SK-N-SH (cell line): ENCODE measurements at regions not wholly inside any gene's neighbourhood (a gene's known extent, or its start where the extent isn't known, plus 50 kb on each side); places are given as distances from the start of the nearest gene placed in this dataset.

Experiments
- CTCF ChIA-PET: fragments of 300-600, 350-600 bp; formaldehyde crosslinking; extraction: SDS; loops from one replicate; lab custom pipeline; 2021; lab: Yijun Ruan, JAX
- POLR2A ChIA-PET: fragments of 350-600 bp; sonication (Branson Sonifier 250); formaldehyde crosslinking; extraction: SDS; loops from one replicate; lab custom pipeline; 2020; ENCODE audit warnings: antibody characterized with exemption, inconsistent platforms; lab: Yijun Ruan, JAX
- DNase-seq: peaks from one replicate; pipeline ENCODE4 v3.0.0; 2012
- H2AFZ ChIP-seq: fragments of 200-600 bp; sonication (generic); 2 replicates; pipeline ENCODE4 v1.8.1; 2016; ENCODE audit warnings: antibody characterized with exemption, mild to moderate bottlenecking, low read depth
- H3F3A ChIP-seq: fragments of 200-600 bp; sonication (generic); replicated peaks from 2 replicates; pipeline ENCODE3; 2016; ENCODE audit warnings: antibody characterized with exemption, mild to moderate bottlenecking; ENCODE audit not compliant: insufficient read depth
- H3K27ac ChIP-seq, 2 experiments: fragments of 200-500 bp in 1 of 2; fragments of 200-600 bp in 1 of 2; sonication (Bioruptor generic) in 1 of 2; sonication (generic), shearing (Covaris generic) in 1 of 2; 2 replicates each; pipeline versions ENCODE4 v1.5.1 to v1.6.1; 2014 to 2016; ENCODE audit warnings: low read depth in 2 of 2, inconsistent platforms in 1 of 2, low read length in 1 of 2, mild to moderate bottlenecking in 1 of 2, mixed read lengths in 1 of 2
- H3K27me3 ChIP-seq: fragments of 200-600 bp; sonication (generic), shearing (Covaris generic); 2 replicates; pipeline ENCODE4 v1.6.1; 2016; ENCODE audit warnings: mixed run types; ENCODE audit not compliant: insufficient read depth
- H3K36me3 ChIP-seq, 2 experiments: fragments of 200-500 bp in 1 of 2; fragments of 200-600 bp in 1 of 2; sonication (Bioruptor generic) in 1 of 2; sonication (generic) in 1 of 2; replicated peaks in 1 of 2; 2 replicates each; pipeline versions ENCODE3 to v1.5.1; 2014 to 2016; ENCODE audit warnings: low read length in 1 of 2, mild to moderate bottlenecking in 1 of 2; ENCODE audit not compliant: insufficient read depth in 2 of 2, control insufficient read depth in 1 of 2
- H3K4me1 ChIP-seq, 2 experiments: fragments of 200-500 bp in 1 of 2; fragments of 200-600 bp in 1 of 2; sonication (Bioruptor generic) in 1 of 2; sonication (generic), shearing (Covaris generic) in 1 of 2; 2 replicates each; pipeline versions ENCODE4 v1.5.1 to v1.6.1; 2014 to 2016; ENCODE audit warnings: low read depth in 1 of 2, low read length in 1 of 2, mixed run types in 1 of 2; ENCODE audit not compliant: insufficient read depth in 2 of 2, control insufficient read depth in 1 of 2
- H3K4me2 ChIP-seq: fragments of 200-600 bp; sonication (generic), shearing (Covaris generic); 2 replicates; pipeline ENCODE4 v1.6.1; 2017; ENCODE audit warnings: mixed run types
- H3K4me3 ChIP-seq, 2 experiments: fragments of 200-500 bp in 1 of 2; fragments of 200-600 bp in 1 of 2; sonication (Bioruptor generic) in 1 of 2; sonication (generic), shearing (Covaris generic) in 1 of 2; 2 replicates each; pipeline versions ENCODE4 v1.5.1 to v1.8.1; 2014 to 2016; ENCODE audit warnings: low read depth in 2 of 2, inconsistent platforms in 1 of 2, low read length in 1 of 2, mild to moderate bottlenecking in 1 of 2, mixed read lengths in 1 of 2, moderate library complexity in 1 of 2
- H3K79me2 ChIP-seq: fragments of 200-600 bp; sonication (generic); 2 replicates; pipeline ENCODE4 v1.8.1; 2017; ENCODE audit warnings: mild to moderate bottlenecking; ENCODE audit not compliant: insufficient read depth
- H3K9ac ChIP-seq: fragments of 200-600 bp; sonication (generic); 2 replicates; pipeline ENCODE4 v1.6.1; 2017; ENCODE audit warnings: mixed run types
- H3K9me2 ChIP-seq: fragments of 200-600 bp; sonication (generic); 2 replicates; pipeline ENCODE4 v1.6.1; 2017; ENCODE audit warnings: mixed run types
- H3K9me3 ChIP-seq: fragments of 200-600 bp; sonication (generic); 2 replicates; pipeline ENCODE4 v1.6.1; 2017; ENCODE audit warnings: mixed run types, mild to moderate bottlenecking, moderate library complexity
- H4K20me1 ChIP-seq: fragments of 200-600 bp; sonication (generic); 2 replicates; pipeline ENCODE4 v1.6.1; 2017; ENCODE audit warnings: mild to moderate bottlenecking, mixed run types; ENCODE audit not compliant: insufficient read depth
- CHD2 ChIP-seq: fragments of 150-350 bp; IDR thresholded peaks from 2 replicates; pipeline ENCODE4 v1.6.1; 2018; ENCODE audit warnings: low read length; ENCODE audit not compliant: partially characterized antibody
- ELF1 ChIP-seq: IDR thresholded peaks from 2 replicates; pipeline ENCODE4 v1.4.0; 2012
- EP300 ChIP-seq, 2 experiments: IDR thresholded peaks; 2 replicates each; pipeline versions ENCODE4 v1.4.0 to v1.6.1; 2012; ENCODE audit warnings: borderline replicate concordance in 1 of 2, low read depth in 1 of 2, low read length in 1 of 2
- EZH2phosphoT487 ChIP-seq: fragments of 200-600 bp; sonication (generic); IDR thresholded peaks from 2 replicates; pipeline ENCODE4 v1.6.1; 2017; ENCODE audit warnings: low read depth, mixed run types, mild to moderate bottlenecking, antibody characterized with exemption, moderate library complexity, borderline replicate concordance
- FOXJ3 ChIP-seq: sonication (generic); formaldehyde crosslinking; IDR thresholded peaks from 2 replicates; pipeline ENCODE4 v1.5.1; 2020; ENCODE audit warnings: mild to moderate bottlenecking, missing genetic modification reagents
- GATA2 ChIP-seq: sonication (generic); formaldehyde crosslinking; IDR thresholded peaks from 2 replicates; pipeline ENCODE4 v1.5.0; 2020; ENCODE audit warnings: mild to moderate bottlenecking, missing genetic modification reagents
- MXI1 ChIP-seq: IDR thresholded peaks from 2 replicates; pipeline ENCODE4 v1.6.1; 2012; ENCODE audit warnings: mild to moderate bottlenecking, low read depth, low read length, improper control_type of control experiment
- NFIC ChIP-seq: IDR thresholded peaks from 2 replicates; pipeline ENCODE4 v1.4.0; 2012; ENCODE audit warnings: borderline replicate concordance
- RAD21 ChIP-seq: IDR thresholded peaks from 2 replicates; pipeline ENCODE4 v1.6.1; 2012; ENCODE audit warnings: mild to moderate bottlenecking, low read length
- RFX5 ChIP-seq: IDR thresholded peaks from 2 replicates; pipeline ENCODE4 v1.6.1; 2012; ENCODE audit warnings: mild to moderate bottlenecking, improper control_type of control experiment, low read length
- RXRA ChIP-seq: IDR thresholded peaks from 2 replicates; pipeline ENCODE4 v1.4.0; 2012; ENCODE audit warnings: low read depth, mild to moderate bottlenecking, borderline replicate concordance
- TAF1 ChIP-seq: IDR thresholded peaks from 2 replicates; pipeline ENCODE4 v1.6.1; 2012; ENCODE audit warnings: low read depth, mild to moderate bottlenecking, low read length, moderate library complexity, borderline replicate concordance
- TEAD4 ChIP-seq: IDR thresholded peaks from 2 replicates; pipeline ENCODE4 v1.4.0; 2012; ENCODE audit warnings: mild to moderate bottlenecking, borderline replicate concordance; ENCODE audit not compliant: insufficient read depth
- YY1 ChIP-seq: IDR thresholded peaks from 2 replicates; pipeline ENCODE4 v1.4.0; 2012; ENCODE audit warnings: low read depth, mild to moderate bottlenecking
- WGBS: methylation state at CpG from one replicate; pipeline ENCODE4 v1.1.6; 2017; ENCODE audit warnings: low lambda C conversion rate; 5-methylcytosine and 5-hydroxymethylcytosine counted together
- TF ChIP-seq, protein P1 (sequence below): fragments of 150-350 bp; IDR thresholded peaks from 2 replicates; pipeline ENCODE4 v1.6.1; 2016; ENCODE audit warnings: mild to moderate bottlenecking, low read depth, low read length
- TF ChIP-seq, protein P2 (sequence below): IDR thresholded peaks from 2 replicates; pipeline ENCODE4 v1.6.1; 2012; ENCODE audit warnings: mild to moderate bottlenecking, low read depth, low read length, moderate library complexity
- TF ChIP-seq, protein P3 (sequence below): fragments of 200-600 bp; sonication (generic); IDR thresholded peaks from 2 replicates; pipeline ENCODE4 v1.6.1; 2017; ENCODE audit warnings: antibody characterized with exemption, mild to moderate bottlenecking, moderate library complexity
- TF ChIP-seq, protein P4 (sequence below): IDR thresholded peaks from 2 replicates; pipeline ENCODE4 v1.4.0; 2012; ENCODE audit warnings: low read depth, borderline replicate concordance

DNA sequence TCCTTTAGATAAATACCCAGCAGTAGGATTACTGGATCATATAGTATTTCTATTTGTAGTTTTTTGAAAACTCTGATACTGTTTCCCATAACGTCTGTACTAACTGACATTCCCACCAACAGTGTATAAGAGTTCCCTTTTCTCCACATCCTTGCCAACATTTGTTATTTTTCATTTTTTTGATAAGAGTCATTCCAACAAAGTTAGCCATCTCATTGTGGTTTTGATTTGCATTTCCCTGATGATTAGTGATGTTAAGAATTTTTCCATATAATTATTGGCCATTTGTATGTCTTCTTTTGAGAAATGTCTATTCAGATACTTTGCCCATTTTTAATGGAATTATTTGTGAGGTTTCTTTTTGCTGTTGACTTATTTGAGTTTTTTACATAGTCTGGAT is 486.0 kb downstream of the FLRT2 start (continued):
- TF ChIP-seq, protein P1, sequence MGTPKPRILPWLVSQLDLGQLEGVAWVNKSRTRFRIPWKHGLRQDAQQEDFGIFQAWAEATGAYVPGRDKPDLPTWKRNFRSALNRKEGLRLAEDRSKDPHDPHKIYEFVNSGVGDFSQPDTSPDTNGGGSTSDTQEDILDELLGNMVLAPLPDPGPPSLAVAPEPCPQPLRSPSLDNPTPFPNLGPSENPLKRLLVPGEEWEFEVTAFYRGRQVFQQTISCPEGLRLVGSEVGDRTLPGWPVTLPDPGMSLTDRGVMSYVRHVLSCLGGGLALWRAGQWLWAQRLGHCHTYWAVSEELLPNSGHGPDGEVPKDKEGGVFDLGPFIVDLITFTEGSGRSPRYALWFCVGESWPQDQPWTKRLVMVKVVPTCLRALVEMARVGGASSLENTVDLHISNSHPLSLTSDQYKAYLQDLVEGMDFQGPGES = no peak
- TF ChIP-seq RAD21 (no peak), TEAD4 (no peak), RXRA (no peak), RFX5 (no peak)
- TF ChIP-seq, protein P2, sequence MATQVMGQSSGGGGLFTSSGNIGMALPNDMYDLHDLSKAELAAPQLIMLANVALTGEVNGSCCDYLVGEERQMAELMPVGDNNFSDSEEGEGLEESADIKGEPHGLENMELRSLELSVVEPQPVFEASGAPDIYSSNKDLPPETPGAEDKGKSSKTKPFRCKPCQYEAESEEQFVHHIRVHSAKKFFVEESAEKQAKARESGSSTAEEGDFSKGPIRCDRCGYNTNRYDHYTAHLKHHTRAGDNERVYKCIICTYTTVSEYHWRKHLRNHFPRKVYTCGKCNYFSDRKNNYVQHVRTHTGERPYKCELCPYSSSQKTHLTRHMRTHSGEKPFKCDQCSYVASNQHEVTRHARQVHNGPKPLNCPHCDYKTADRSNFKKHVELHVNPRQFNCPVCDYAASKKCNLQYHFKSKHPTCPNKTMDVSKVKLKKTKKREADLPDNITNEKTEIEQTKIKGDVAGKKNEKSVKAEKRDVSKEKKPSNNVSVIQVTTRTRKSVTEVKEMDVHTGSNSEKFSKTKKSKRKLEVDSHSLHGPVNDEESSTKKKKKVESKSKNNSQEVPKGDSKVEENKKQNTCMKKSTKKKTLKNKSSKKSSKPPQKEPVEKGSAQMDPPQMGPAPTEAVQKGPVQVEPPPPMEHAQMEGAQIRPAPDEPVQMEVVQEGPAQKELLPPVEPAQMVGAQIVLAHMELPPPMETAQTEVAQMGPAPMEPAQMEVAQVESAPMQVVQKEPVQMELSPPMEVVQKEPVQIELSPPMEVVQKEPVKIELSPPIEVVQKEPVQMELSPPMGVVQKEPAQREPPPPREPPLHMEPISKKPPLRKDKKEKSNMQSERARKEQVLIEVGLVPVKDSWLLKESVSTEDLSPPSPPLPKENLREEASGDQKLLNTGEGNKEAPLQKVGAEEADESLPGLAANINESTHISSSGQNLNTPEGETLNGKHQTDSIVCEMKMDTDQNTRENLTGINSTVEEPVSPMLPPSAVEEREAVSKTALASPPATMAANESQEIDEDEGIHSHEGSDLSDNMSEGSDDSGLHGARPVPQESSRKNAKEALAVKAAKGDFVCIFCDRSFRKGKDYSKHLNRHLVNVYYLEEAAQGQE = no peak
- TF ChIP-seq, protein P3, sequence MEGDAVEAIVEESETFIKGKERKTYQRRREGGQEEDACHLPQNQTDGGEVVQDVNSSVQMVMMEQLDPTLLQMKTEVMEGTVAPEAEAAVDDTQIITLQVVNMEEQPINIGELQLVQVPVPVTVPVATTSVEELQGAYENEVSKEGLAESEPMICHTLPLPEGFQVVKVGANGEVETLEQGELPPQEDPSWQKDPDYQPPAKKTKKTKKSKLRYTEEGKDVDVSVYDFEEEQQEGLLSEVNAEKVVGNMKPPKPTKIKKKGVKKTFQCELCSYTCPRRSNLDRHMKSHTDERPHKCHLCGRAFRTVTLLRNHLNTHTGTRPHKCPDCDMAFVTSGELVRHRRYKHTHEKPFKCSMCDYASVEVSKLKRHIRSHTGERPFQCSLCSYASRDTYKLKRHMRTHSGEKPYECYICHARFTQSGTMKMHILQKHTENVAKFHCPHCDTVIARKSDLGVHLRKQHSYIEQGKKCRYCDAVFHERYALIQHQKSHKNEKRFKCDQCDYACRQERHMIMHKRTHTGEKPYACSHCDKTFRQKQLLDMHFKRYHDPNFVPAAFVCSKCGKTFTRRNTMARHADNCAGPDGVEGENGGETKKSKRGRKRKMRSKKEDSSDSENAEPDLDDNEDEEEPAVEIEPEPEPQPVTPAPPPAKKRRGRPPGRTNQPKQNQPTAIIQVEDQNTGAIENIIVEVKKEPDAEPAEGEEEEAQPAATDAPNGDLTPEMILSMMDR = no peak
- TF ChIP-seq, all 33 proteins: peak for 0

DNA sequence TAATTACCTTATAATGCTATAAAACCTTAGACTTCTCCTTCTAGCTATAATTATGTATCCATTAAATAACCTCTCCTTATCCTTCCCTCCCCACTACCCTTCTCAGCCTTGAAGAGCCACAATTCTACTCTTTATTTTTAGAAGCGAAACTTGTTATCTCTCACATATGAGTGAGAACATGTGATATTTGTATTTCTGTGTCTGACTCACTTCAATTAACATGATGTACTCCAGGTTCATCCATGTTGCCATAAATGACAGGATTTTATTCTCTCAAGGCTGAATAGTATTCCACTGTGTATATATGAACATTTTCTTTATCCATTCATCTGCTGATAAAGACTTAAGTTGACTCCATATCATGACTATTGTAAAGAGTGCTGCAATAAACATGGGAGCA is 485.6 kb downstream of the FLRT2 start:
- H3F3A ChIP-seq = peaks cover 11% of the 10 kb centered on the region
- WGBS = 10% methylated on average over 1 of the region's 1 CpG
- H3K9me2 ChIP-seq = no peaks in the 10 kb centered on the region
- ChIA-PET POLR2A (no interaction called here), CTCF (no interaction called here)
- no peak overlapping the region for H2AFZ ChIP-seq
- H3K4me2 ChIP-seq = no peak overlapping the region
- no peak for DNase-seq
- H3K4me3 ChIP-seq = no peak overlapping the region
- H3K9ac ChIP-seq = peak overlapping the region; percentile 12; the same call in 1 of the 2 replicates
- no peaks in the 10 kb centered on the region for H4K20me1 ChIP-seq
- H3K27me3 ChIP-seq = no peaks in the 10 kb centered on the region
- H3K4me1 ChIP-seq = no peaks in the 10 kb centered on the region
- H3K27ac ChIP-seq = peak overlapping the region in 1 of 2 experiments; percentile 71; a peak in 2 of 4 replicates
- no peaks in the 10 kb centered on the region for H3K79me2 ChIP-seq
- 0 out of 2 replicates have a peak, but pooled peaks cover 4% of the 10 kb centered on the region for H3K9me3 ChIP-seq
- no peaks in the 10 kb centered on the region for H3K36me3 ChIP-seq
- TF ChIP-seq, protein P3 = no peak
- TF ChIP-seq, protein P1 = no peak
- TF ChIP-seq, protein P4, sequence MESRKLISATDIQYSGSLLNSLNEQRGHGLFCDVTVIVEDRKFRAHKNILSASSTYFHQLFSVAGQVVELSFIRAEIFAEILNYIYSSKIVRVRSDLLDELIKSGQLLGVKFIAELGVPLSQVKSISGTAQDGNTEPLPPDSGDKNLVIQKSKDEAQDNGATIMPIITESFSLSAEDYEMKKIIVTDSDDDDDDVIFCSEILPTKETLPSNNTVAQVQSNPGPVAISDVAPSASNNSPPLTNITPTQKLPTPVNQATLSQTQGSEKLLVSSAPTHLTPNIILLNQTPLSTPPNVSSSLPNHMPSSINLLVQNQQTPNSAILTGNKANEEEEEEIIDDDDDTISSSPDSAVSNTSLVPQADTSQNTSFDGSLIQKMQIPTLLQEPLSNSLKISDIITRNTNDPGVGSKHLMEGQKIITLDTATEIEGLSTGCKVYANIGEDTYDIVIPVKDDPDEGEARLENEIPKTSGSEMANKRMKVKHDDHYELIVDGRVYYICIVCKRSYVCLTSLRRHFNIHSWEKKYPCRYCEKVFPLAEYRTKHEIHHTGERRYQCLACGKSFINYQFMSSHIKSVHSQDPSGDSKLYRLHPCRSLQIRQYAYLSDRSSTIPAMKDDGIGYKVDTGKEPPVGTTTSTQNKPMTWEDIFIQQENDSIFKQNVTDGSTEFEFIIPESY = no peak
- TF ChIP-seq FOXJ3 (CRISPR knock-in tag) (no peak), CHD2 (no peak), EZH2phosphoT487 (no peak), EP300 (IDR thresholded peaks at IDR 0.05; ENCODE audit: borderline replicate concordance in 1 of 2, low read depth in 1 of 2, low read length in 1 of 2) (no peak), YY1 (no peak), RXRA (no peak), ELF1 (no peak), RFX5 (no peak), TAF1 (no peak), RAD21 (no peak), GATA2 (CRISPR knock-in tag) (no peak), NFIC (no peak), MXI1 (no peak)
